AG04450 (cell line): ENCODE measurements at regions not wholly inside any gene's neighbourhood (a gene's known extent, or its start where the extent isn't known, plus 50 kb on each side); places are given as distances from the start of the nearest gene placed in this dataset.

ENCODE experiments used
- CTCF ChIA-PET: fragments of 300-600, 350-600 bp; formaldehyde crosslinking; extraction: SDS; loops from one replicate; lab custom pipeline; 2022; ENCODE audit warnings: antibody characterized with exemption, inconsistent platforms; lab: Charles Lee
- POLR2A ChIA-PET: fragments of 350-600 bp; formaldehyde crosslinking; extraction: SDS; loops from one replicate; lab custom pipeline; 2021; ENCODE audit warnings: antibody characterized with exemption, inconsistent platforms; lab: Yijun Ruan, JAX
- DNase-seq: peaks from one replicate; pipeline ENCODE4 v3.0.0-alpha.2; 2011; ENCODE audit warnings: low read depth, low spot score
- H3K27ac ChIP-seq: one replicate; pipeline ENCODE4 v1.5.1; 2012; ENCODE audit warnings: low read depth, low read length, control low read depth
- H3K27me3 ChIP-seq: one replicate; pipeline ENCODE4 v1.6.0; 2012; ENCODE audit warnings: low read length; ENCODE audit not compliant: control insufficient read depth, insufficient read depth
- H3K4me3 ChIP-seq: 2 replicates; pipeline ENCODE4 v1.5.1; 2011; ENCODE audit warnings: mild to moderate bottlenecking, low read depth, low read length, control low read depth
- H3K9me3 ChIP-seq: 2 replicates; pipeline ENCODE4 v1.5.1; 2012; ENCODE audit warnings: low read length; ENCODE audit not compliant: control insufficient read depth, insufficient read depth
- CTCF ChIP-seq: IDR thresholded peaks from 2 replicates; pipeline ENCODE4 v1.5.1; 2011; ENCODE audit warnings: low read depth, low read length, control low read depth, inconsistent platforms

- POLR2A ChIA-PET = no interaction called here
- H3K4me3 ChIP-seq = no peak overlapping the region
- no peaks in the 10 kb centered on the region for H3K9me3 ChIP-seq
- H3K27me3 ChIP-seq = no peaks in the 10 kb centered on the region
- no peak overlapping the region for H3K27ac ChIP-seq
- CTCF ChIA-PET = no interaction called here
- no peak for DNase-seq
- TF ChIP-seq CTCF = no peak
Observed at GRCh38 chr11:20260307-20260706, 100.0 kb upstream of the DBX1 start.

- H3K27me3 ChIP-seq = no peaks in the 10 kb centered on the region
- TF ChIP-seq CTCF = no peak
- POLR2A ChIA-PET = no interaction called here
- CTCF ChIA-PET = no interaction called here
- H3K4me3 ChIP-seq = no peak overlapping the region
- no peaks in the 10 kb centered on the region for H3K9me3 ChIP-seq
- H3K27ac ChIP-seq = no peak overlapping the region
- DNase-seq = no peak
Observed at GRCh38 chr11:20259506-20259905, 99.2 kb upstream of the DBX1 start.

- Histone ChIP-seq H3K9me3 (no peaks in the 10 kb centered on the region), H3K4me3 (no peak overlapping the region), H3K27ac (no peak overlapping the region), H3K27me3 (no peaks in the 10 kb centered on the region)
- no peak for DNase-seq
- no peak for TF ChIP-seq CTCF
- POLR2A ChIA-PET = no interaction called here
- CTCF ChIA-PET = no interaction called here
Observed at GRCh38 chr11:20258376-20258895, 98.2 kb upstream of the DBX1 start.

GRCh38 chr11:20256925-20257324, 96.7 kb upstream of the DBX1 start:
- CTCF ChIA-PET = no interaction called here
- DNase-seq = no peak
- Histone ChIP-seq H3K27me3 (no peaks in the 10 kb centered on the region), H3K9me3 (no peaks in the 10 kb centered on the region), H3K4me3 (no peak overlapping the region), H3K27ac (no peak overlapping the region)
- no peak for TF ChIP-seq CTCF
- POLR2A ChIA-PET = no interaction called here

GRCh38 chr11:20253796-20254195, 93.5 kb upstream of the DBX1 start:
- CTCF ChIA-PET = no interaction called here
- DNase-seq = no peak
- Histone ChIP-seq H3K9me3 (no peaks in the 10 kb centered on the region), H3K4me3 (no peak overlapping the region), H3K27me3 (peaks cover 2% of the 10 kb centered on the region), H3K27ac (no peak overlapping the region)
- POLR2A ChIA-PET = no interaction called here
- TF ChIP-seq CTCF = no peak
